ENCODE measurements at regions not wholly inside any gene's neighbourhood (a gene's known extent, or its start where the extent isn't known, plus 50 kb on each side); places are given as distances from the start of the nearest gene placed in this dataset.

DNA sequence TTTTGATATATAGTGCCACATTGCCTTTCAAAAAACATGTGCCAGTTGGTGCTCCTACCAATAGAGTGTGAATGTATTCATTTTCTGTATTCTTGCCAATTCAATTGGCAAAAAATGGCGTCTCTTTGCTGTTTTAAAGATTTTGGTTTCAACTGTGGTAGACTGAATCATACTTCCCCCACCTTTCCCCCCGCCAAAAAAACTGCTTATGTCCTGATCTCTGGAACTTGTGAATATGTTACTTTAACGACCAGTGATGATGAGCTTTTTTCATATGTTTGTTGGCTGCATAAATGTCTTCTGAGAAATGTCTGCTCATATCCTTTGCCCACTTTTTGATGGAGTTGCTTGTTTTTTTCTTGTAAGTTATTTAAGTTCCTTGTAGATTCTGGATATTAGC lies 325.1 kb upstream of the KCNJ16 start:
- in situ Hi-C loops (cut with MboI; ENCODE audit: low pct_unique_long_range_greater_than_20kb, low sequenced_read_pairs): no loop called here
- no peak for DNase-seq

DNA sequence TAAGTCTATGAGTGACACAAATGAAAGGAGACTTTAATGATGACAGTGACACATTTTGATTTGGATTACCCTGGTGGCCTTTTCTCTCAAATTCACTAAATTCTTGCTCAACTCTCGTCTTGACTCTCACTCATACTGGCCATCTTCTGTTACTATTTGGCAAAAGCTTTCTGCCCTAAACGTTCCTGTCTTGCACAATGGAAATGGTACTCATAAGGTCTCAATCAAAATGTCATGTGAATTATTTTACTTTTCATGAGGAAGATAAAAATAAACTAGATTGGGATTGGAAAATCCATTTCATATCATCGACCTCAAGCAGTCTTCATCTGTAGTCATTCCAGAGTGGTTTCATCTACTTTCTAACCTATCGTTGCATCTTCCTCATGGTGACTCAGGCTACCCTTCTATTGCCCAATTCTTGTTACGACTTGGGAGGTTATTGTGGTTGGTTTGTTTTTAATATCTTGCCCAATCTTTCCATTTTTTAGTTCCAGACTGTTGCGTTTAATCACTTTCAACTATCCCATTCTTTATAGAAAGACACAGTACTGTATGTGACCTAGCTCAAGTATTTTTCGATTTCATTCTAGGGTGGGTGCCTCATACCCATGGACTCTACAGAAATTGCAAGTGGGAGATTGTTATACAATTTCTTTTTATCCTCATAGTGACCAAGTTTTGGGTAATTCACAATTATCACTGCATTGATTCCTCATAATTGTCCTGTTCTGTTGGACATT lies 317.2 kb upstream of the KCNJ16 start:
- in situ Hi-C loops (cut with MboI; ENCODE audit: low pct_unique_long_range_greater_than_20kb, low sequenced_read_pairs): no loop called here
- DNase-seq: no peak

DNA sequence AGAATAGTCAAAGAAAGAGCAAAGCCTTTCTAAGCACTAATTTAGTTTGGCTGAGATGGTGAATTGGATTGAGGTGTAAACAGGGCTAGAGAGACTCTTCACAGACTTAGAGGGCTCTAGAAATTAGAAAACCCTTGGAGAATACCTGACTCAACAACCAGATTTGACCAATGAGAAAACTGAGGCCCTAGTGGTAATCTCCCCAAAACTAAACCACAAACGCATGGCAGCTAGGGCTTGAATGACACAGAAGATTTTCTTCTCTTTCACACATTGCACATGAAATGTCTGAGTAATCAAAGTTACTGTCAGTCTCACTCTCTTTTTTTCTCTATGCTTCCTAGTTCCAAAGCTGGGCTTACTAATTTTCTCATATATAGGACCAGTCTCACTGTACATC lies 314.5 kb upstream of the KCNJ16 start:
- in situ Hi-C loops (cut with MboI; ENCODE audit: low pct_unique_long_range_greater_than_20kb, low sequenced_read_pairs): no loop called here
- no peak for DNase-seq

DNA sequence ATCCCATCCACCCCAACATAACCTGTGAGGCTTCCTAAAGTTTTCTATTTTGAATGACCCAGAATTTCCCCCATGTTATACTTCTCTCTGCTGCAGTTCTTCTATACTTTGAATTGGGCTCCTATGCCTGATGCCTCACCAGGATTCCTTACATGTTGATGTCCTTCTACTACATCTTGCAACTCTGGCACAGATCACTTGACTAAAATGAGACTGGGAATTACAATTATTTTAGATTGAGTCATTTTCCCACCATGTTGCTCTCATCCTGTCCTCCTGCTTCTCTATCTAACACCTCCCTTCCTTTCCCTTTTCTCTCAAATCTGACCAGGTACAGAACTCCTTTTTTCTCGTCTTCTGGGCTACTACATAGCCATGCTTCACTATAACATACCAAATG lies 314.0 kb upstream of the KCNJ16 start:
- DNase-seq: no peak
- in situ Hi-C loops (cut with MboI; ENCODE audit: low pct_unique_long_range_greater_than_20kb, low sequenced_read_pairs): no loop called here

DNA sequence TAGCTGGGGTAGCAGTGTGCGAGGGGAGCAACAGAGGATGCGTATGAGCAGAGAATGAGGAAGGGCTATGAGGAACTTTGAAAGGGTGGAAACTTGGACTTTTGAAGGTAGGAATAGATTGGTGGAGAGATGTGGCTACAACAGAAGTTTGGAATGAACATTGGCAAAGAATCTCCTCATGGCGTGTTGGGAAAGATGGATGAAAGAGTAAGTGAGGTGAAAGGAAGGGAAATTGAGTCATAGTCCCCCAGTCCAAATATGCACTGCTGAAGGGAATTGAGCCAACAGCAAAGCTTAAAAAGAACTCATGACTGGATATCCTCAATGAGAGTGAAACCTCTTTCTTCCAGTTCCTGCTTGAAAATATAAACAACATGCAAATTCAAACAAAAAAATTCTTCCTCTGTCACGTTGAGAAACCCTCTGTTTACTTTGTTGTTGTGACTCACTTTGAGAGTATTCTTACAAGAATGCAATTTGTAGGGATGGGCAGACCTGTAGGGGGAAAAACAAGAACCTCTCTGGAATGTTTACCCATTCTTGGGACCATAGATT lies 313.2 kb upstream of the KCNJ16 start:
- in situ Hi-C loops (cut with MboI; ENCODE audit: low pct_unique_long_range_greater_than_20kb, low sequenced_read_pairs): no loop called here

DNA sequence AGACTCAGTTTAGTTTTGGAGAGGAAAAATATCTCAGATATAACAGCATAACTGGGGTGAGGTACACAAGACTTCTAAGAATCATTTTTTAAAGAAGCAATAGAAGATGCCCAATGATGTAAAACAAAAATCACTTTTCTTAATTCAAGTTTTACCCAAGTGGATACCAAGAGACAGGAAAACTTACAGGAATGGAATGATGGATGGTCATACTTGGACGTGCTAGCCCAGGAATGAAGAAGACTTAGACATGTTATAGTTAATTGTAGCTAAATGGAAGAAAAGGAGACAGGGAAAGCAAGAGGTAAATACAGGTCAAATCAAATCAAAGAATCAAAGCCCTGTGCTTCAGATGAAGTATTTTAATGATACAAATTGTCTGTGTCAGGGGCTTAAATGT lies 312.7 kb upstream of the KCNJ16 start:
- in situ Hi-C loops (cut with MboI; ENCODE audit: low pct_unique_long_range_greater_than_20kb, low sequenced_read_pairs): no loop called here
- DNase-seq: no peak

More for the DNA sequence above, 313.2 kb upstream of the KCNJ16 start:
- DNase-seq: no peak

DNA sequence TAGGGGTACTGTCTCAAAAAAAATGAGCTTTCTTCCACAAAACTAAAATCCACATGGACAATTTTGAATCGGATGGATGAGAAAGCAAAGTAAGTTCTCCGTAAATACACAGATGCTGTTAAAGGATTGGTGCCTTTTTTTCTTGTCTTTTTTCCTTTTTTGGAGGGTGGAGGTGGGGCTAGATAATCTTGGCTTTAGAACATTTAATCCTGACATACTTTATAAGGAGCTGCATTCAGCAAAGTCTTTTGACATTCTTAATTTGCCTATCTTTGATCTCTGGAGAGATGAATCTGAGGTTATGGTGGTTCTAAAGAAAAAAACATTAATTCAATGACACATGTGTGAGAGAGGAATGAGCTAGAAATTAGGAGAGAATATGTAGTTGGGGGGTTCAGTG lies 312.3 kb upstream of the KCNJ16 start:
- no peak for DNase-seq
- in situ Hi-C loops (cut with MboI; ENCODE audit: low pct_unique_long_range_greater_than_20kb, low sequenced_read_pairs): no loop called here

DNA sequence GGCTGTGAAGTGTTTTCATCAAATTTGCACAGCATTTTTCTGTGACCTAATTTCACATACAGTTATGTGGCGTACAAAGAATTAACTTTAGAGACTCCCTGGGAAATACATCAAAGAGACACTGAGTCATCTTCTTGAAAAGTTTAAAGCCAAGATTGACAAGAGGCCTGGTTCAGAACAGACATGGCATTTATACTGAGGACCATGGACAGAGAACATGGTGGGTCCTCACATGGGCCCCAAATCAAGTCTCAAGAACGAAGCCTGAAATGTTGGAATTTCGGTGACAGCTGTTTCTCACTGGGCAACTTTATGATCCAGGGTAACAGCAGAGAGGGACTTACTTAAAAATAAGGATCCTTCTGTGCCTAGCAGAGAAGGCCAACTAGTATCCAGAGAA lies 311.5 kb upstream of the KCNJ16 start:
- in situ Hi-C loops (cut with MboI; ENCODE audit: low pct_unique_long_range_greater_than_20kb, low sequenced_read_pairs): no loop called here
- no peak for DNase-seq

DNA sequence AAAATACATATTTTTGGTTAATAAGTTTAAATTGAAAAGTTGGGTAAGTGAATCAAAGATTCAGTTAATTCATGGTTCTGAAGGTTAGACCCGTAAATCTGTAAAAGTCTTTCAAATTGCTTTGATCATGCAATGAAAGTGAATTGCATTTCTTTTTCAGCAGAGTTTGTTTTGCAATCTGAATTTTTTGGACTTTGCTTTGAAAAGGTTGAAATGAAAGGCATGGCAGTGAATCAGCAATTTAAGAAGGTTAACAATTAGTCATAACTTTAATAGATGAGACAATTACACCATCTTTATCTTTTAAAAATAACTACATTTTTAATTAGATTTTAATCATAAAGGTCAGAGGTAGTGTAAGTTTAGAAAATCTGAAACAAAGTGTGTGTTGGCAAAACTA lies 310.9 kb upstream of the KCNJ16 start:
- DNase-seq: no peak
- in situ Hi-C loops (cut with MboI; ENCODE audit: low pct_unique_long_range_greater_than_20kb, low sequenced_read_pairs): no loop called here

DNA sequence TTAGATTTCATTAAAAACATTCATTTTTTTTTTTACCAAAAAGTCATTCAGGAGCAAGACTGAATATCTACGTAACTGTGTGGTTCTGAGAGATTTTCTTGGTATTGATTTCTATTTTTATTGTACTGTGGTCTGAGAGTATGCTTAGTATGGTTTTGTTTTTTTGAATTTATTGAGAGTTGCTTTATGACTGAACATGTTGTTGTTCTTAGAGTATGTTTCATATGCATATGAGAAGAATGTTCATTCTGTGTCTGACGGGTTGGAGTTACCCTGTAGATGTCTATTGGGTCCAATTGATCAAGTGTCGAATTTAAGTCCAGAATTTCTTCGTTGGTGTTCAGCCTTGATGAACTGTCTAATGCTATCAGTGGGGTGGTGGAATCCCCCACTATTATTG lies 306.0 kb upstream of the KCNJ16 start:
- DNase-seq: no peak
- in situ Hi-C loops (cut with MboI; ENCODE audit: low pct_unique_long_range_greater_than_20kb, low sequenced_read_pairs): no loop called here

DNA sequence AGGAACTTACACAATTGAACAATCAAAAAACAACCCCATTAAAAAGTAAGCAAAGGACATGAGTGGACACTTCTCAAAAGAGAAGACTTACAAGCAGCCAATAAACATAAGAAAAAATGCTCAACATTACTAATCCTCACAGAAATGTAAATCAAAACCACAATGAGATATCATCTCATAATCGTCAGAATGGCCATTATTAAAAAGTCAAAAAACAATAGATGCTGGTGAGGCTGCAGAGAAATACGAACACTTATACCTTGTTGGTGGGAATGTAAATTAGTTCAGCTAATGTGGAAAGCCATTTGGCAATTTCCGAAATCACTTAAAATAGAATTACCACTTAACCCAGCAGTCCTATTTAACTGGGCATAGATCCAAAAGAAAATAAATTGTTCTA lies 301.9 kb upstream of the KCNJ16 start:
- DNase-seq: no peak
- in situ Hi-C loops (cut with MboI; ENCODE audit: low pct_unique_long_range_greater_than_20kb, low sequenced_read_pairs): no loop called here

DNA sequence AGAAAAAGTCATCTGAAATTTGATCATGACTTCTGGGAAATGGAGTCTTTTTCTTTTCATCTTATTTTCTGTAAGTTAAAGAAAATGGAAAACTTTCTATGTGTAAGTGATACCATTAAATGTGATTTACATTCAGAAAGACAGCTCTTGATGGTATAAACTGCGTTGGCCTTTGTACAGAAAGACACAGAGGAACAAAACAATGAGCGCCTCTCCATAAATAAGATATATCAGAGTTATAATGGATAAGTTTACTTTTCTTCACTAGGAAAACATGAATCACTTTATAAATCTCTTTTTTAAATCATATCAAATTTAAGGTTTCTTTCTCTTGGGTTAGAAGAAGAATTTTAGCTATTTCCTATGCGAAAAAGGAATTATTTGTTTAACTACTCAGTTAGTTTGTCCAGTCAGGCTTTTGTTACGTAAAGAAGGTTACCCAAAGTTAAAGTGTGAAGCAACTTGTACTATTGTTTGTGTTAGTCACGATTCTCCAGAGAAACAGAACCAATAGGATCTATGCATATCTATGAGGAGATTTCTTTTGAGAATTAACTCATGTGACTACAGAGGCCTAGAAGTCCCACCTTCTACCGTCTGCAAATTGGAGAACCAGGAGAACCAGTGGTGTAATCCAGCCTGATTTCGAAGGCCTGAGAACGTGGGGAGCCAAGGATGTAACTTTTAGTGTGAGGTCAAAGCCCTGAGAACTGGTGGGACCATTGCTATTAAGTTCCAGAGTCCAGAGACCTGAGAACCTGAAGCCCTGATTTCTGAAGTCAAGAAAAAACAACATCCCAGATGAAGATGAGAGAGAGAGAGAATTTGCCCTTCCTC lies 295.4 kb upstream of the KCNJ16 start:
- in situ Hi-C loops (cut with MboI; ENCODE audit: low pct_unique_long_range_greater_than_20kb, low sequenced_read_pairs): no loop called here
- DNase-seq: no peak

DNA sequence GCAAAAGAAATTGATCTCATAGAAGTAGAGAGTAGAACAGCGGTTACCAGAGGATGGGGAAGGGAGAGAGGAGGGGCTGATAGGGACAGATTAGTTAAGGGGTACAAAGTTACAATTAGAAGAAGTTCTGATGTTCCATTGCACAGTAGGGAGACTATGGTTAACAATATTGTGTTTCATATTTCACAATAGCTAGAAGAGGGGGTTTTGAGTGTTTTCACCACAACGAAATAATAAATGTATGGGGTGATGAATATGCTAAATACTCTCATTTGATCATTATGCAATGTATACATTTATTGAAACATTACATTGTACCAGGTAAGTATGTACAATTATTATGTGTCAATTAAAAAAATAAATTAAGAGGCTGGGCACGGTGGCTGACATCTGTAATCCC lies 291.2 kb upstream of the KCNJ16 start:
- in situ Hi-C loops (cut with MboI; ENCODE audit: low pct_unique_long_range_greater_than_20kb, low sequenced_read_pairs): no loop called here
- DNase-seq: no peak

DNA sequence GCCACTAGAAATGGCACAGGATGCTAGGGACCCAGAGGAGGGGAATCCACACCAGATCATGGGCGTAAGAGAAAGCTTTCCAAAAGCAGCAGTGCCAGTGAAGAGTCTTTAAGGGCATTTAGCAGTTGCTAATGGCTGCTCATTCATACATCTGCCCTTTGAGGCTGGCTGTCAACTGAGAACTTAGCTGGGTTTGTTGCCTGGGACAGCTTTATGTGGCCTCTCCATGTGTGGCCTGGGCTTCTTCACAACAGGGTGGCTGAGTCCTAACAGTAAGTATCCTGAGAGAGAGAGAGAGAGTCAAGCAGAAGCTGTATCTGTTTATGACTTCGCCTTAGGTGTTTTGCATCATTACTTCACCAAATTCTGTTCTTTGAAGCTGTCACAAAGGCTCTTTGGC lies 286.1 kb upstream of the KCNJ16 start:
- in situ Hi-C loops (cut with MboI; ENCODE audit: low pct_unique_long_range_greater_than_20kb, low sequenced_read_pairs): no loop called here
- DNase-seq: no peak

DNA sequence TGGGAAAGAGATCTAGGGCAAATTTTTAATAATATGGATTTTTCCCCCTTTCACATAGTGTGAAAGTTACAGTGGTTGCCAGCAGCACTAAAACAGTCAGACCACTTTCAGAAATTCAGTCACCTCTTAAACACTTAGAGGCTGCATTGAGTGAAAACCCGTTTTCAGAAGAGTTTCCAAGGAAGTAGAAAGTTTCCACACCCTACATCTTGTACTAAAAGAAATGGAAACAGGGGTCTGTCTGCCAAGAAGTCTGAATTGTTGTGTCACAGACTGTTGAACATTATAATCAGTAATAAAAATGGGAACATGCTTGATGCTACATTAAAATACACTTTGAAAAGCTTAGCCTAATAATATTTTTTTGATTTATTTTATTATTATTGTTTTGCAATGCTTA lies 278.9 kb upstream of the KCNJ16 start:
- DNase-seq: no peak
- in situ Hi-C loops (cut with MboI; ENCODE audit: low pct_unique_long_range_greater_than_20kb, low sequenced_read_pairs): no loop called here

DNA sequence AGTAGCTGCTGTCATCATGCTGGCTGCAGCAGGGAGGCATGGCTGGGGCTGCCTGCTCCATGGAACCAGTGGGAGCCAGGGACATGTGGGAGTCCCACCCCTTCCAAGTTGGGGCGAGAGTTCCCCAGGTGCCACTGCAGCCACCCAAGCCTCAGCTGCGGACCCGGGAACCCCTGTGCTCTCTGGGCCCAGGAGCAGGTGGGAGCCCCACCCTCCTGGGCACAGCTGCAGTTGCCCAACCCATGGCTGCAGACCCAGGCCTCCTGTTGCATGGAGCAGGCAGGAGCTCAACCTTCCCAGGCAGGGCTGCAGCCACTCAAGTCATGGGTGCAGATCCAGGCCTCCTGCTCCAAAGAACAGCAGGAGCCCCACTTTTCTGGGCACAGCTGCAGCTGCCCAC lies 274.2 kb upstream of the KCNJ16 start:
- in situ Hi-C loops (cut with MboI; ENCODE audit: low pct_unique_long_range_greater_than_20kb, low sequenced_read_pairs): no loop called here
- no peak for DNase-seq

DNA sequence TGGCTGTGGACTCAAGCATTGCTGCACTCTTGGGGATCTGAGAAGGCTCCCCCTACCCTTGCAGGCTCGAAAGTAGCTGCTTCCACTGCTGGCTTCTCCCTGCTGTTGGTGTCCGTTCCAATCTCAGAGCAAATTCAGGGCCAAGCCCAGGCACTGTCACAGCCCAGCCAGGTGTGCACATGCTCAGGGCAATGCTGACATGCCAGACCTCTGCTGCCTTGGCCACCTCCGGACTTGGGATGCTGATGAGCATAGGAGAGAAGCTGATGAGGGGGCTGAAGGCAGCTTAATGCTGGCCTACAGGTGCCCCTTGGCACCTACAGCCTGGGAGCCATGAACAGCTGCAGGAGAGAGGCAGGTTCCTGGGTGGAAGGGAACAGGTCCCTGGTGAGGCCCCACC lies 273.7 kb upstream of the KCNJ16 start:
- no peak for DNase-seq
- in situ Hi-C loops (cut with MboI; ENCODE audit: low pct_unique_long_range_greater_than_20kb, low sequenced_read_pairs): no loop called here

DNA sequence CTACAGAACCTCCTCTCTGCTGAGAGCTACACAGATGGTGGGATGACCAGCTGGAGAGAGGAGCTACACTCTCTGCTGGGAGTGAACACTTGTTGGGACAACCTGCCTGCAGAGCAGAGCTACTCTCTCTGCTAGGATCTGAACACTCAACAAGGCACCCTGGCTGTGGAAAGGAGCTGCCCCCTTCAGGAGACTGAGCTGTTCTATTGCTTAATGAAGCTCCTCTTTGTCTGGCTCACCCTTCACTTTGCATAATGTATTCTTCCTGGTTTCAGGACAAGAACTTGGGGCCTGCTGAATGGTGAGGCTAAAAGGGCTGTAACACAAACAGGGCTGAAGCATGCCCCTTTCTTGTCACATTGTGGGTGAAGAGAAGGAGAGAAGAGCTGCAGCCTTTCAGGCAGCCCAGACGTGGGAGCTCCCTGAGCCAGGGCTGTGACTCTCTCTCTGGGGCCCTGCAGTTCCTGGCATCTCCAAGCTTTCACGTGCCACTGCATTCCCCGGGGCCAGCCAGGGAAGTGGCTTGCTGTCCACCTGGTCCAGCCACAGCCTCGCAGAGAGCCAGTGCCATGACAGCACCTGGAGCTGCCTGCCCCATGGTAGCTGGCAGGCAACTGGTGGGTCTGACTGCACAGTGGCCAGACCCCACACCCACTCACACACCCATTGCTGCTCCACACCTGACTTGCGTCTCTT lies 272.8 kb upstream of the KCNJ16 start:
- in situ Hi-C loops (cut with MboI; ENCODE audit: low pct_unique_long_range_greater_than_20kb, low sequenced_read_pairs): no loop called here
- DNase-seq: no peak

DNA sequence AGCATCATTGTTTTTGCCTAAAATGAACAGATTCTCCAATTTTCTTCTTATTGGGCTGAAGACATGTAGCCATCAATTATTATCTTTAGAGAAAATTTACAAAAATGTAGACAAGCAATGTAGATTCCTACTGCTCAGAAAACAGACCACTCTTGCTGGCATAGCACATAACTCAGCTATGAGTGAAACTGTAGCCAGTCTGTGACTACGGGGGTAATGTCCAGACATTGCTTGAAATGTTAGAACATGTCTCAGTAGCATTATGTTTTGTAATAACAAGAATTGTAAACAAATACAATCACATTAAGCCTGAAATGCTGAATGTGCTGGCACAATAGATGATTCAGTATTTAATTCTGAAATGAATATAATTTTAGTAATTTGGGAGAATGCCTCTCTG lies 265.7 kb upstream of the KCNJ16 start:
- in situ Hi-C loops (cut with MboI; ENCODE audit: low pct_unique_long_range_greater_than_20kb, low sequenced_read_pairs): no loop called here
- DNase-seq: no peak
